ENCODE measurements at regions not wholly inside any gene's neighbourhood (a gene's known extent, or its start where the extent isn't known, plus 50 kb on each side); places are given as distances from the start of the nearest gene placed in this dataset.
"Not testable (repeated sequence)": the region's sequence is repeated elsewhere in the genome, so short reads cannot be mapped to it uniquely, and the experiment has no call there.

GRCh38 chr6:62976566-62976965, 234.7 kb upstream of the FKBP1C start:
- no peak for DNase-seq (ENCODE audit: low spot score)
- ChIA-PET CTCF (no interaction called here), POLR2A (ENCODE audit: low non-redundant PET) (no interaction called here)
- TF ChIP-seq CTCF (conservative IDR thresholded peaks at IDR 0.05; ENCODE audit: low read depth) = no peak
- no peak overlapping the region for H3K27ac ChIP-seq

GRCh38 chr6:62978920-62979319, 232.3 kb upstream of the FKBP1C start:
- ChIA-PET CTCF (no interaction called here), POLR2A (ENCODE audit: low non-redundant PET) (no interaction called here)
- TF ChIP-seq CTCF (conservative IDR thresholded peaks at IDR 0.05; ENCODE audit: low read depth) = no peak
- no peak overlapping the region for H3K27ac ChIP-seq
- no peak for DNase-seq (ENCODE audit: low spot score)

GRCh38 chr6:62980093-62980492, 231.2 kb upstream of the FKBP1C start:
- CTCF ChIA-PET = no interaction called here
- POLR2A ChIA-PET (ENCODE audit: low non-redundant PET) = no interaction called here
- no peak for DNase-seq (ENCODE audit: low spot score)
- no peak for TF ChIP-seq CTCF (conservative IDR thresholded peaks at IDR 0.05; ENCODE audit: low read depth)
- no peak overlapping the region for H3K27ac ChIP-seq

- ChIA-PET CTCF (no interaction called here), POLR2A (ENCODE audit: low non-redundant PET) (no interaction called here)
- TF ChIP-seq CTCF (conservative IDR thresholded peaks at IDR 0.05; ENCODE audit: low read depth) = no peak
- no peak overlapping the region for H3K27ac ChIP-seq
- DNase-seq (ENCODE audit: low spot score) = no peak
Measured at GRCh38 chr6:62980724-62981123, 230.5 kb upstream of the FKBP1C start.

GRCh38 chr6:62982951-62983350, 228.3 kb upstream of the FKBP1C start:
- CTCF ChIA-PET = no interaction called here
- TF ChIP-seq CTCF (conservative IDR thresholded peaks at IDR 0.05; ENCODE audit: low read depth) = no peak
- no peak for DNase-seq (ENCODE audit: low spot score)

GRCh38 chr6:62991696-62992095, 219.6 kb upstream of the FKBP1C start:
- DNase-seq (ENCODE audit: low spot score); CTCF ChIA-PET; POLR2A ChIA-PET (ENCODE audit: low non-redundant PET); H3K27ac ChIP-seq: not testable (repeated sequence)

More at GRCh38 chr6:62982951-62983350, 228.3 kb upstream of the FKBP1C start:
- H3K27ac ChIP-seq = no peak overlapping the region
- POLR2A ChIA-PET (ENCODE audit: low non-redundant PET) = no interaction called here

- no peak overlapping the region for H3K27ac ChIP-seq
- ChIA-PET POLR2A (ENCODE audit: low non-redundant PET) (no interaction called here), CTCF (no interaction called here)
- DNase-seq (ENCODE audit: low spot score) = no peak
- TF ChIP-seq CTCF (conservative IDR thresholded peaks at IDR 0.05; ENCODE audit: low read depth) = no peak
Measured at GRCh38 chr6:62993951-62994350, 217.3 kb upstream of the FKBP1C start.

All from RWPE1 (cell line).